ENCODE measurements at regions not wholly inside any gene's neighbourhood (a gene's known extent, or its start where the extent isn't known, plus 50 kb on each side); places are given as distances from the start of the nearest gene placed in this dataset.

GRCh38 chr6:16812993-16813392 lies 51.7 kb upstream of the ATXN1 start:
- TF ChIP-seq CTCF (IDR thresholded peaks at IDR 0.05) = no peak
- TF ChIP-seq MAX (IDR thresholded peaks at IDR 0.05; ENCODE audit: low read depth) = no peak
- TF ChIP-seq, protein P1, sequence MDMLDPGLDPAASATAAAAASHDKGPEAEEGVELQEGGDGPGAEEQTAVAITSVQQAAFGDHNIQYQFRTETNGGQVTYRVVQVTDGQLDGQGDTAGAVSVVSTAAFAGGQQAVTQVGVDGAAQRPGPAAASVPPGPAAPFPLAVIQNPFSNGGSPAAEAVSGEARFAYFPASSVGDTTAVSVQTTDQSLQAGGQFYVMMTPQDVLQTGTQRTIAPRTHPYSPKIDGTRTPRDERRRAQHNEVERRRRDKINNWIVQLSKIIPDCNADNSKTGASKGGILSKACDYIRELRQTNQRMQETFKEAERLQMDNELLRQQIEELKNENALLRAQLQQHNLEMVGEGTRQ (IDR thresholded peaks at IDR 0.05; ENCODE audit: borderline replicate concordance, low read depth, low read length) = no peak
